KMS-11 (cell line): ENCODE measurements at regions not wholly inside any gene's neighbourhood (a gene's known extent, or its start where the extent isn't known, plus 50 kb on each side); places are given as distances from the start of the nearest gene placed in this dataset.

Experiments
- H2AFZ ChIP-seq: fragments of 200-600 bp; sonication (generic); 2 replicates; pipeline ENCODE4 v1.6.1; 2016; ENCODE audit warnings: antibody characterized with exemption, mixed run types, low read depth
- H3K27ac ChIP-seq: fragments of 200-600 bp; sonication (generic); 2 replicates; pipeline ENCODE4 v1.6.1; 2016; ENCODE audit warnings: mild to moderate bottlenecking, mixed run types
- H3K27me3 ChIP-seq: fragments of 200-600 bp; sonication (generic); 2 replicates; pipeline ENCODE4 v1.6.1; 2017; ENCODE audit warnings: mild to moderate bottlenecking, low read depth, mixed run types, moderate library complexity; ENCODE audit not compliant: insufficient read depth
- H3K36me3 ChIP-seq: fragments of 200-600 bp; sonication (generic); 2 replicates; pipeline ENCODE4 v1.6.1; 2017; ENCODE audit warnings: mild to moderate bottlenecking, mixed run types; ENCODE audit not compliant: insufficient read depth
- H3K4me1 ChIP-seq: fragments of 200-600 bp; sonication (generic); 2 replicates; pipeline ENCODE4 v1.6.1; 2016; ENCODE audit warnings: mild to moderate bottlenecking, low read depth, mixed run types; ENCODE audit not compliant: poor library complexity, severe bottlenecking
- H3K4me2 ChIP-seq: fragments of 200-600 bp; sonication (generic); 2 replicates; pipeline ENCODE4 v1.7.0; 2016; ENCODE audit warnings: mild to moderate bottlenecking, mixed run types
- H3K4me3 ChIP-seq: fragments of 200-600 bp; sonication (generic); IDR thresholded peaks from 2 replicates; pipeline ENCODE4 v1.6.1; 2017; ENCODE audit warnings: low read depth, low read length, mixed read lengths; ENCODE audit not compliant: insufficient read depth
- H3K79me2 ChIP-seq: fragments of 200-600 bp; sonication (generic); 2 replicates; pipeline ENCODE4 v1.6.1; 2016; ENCODE audit warnings: low read depth, mixed run types; ENCODE audit not compliant: insufficient read depth
- H3K9ac ChIP-seq: fragments of 200-600 bp; sonication (generic); 2 replicates; pipeline ENCODE4 v1.6.1; 2016; ENCODE audit warnings: mild to moderate bottlenecking, mixed run types
- H4K20me1 ChIP-seq: fragments of 200-600 bp; sonication (generic); 2 replicates; pipeline ENCODE4 v1.6.1; 2016; ENCODE audit warnings: mild to moderate bottlenecking, mixed run types; ENCODE audit not compliant: insufficient read depth
- TF ChIP-seq, protein P1 (sequence below): fragments of 200-600 bp; sonication (generic); conservative IDR thresholded peaks from 2 replicates; pipeline ENCODE4 v1.6.1; 2017; ENCODE audit warnings: low read depth, mild to moderate bottlenecking, antibody characterized with exemption, low read length, moderate library complexity, mixed read lengths

DNA sequence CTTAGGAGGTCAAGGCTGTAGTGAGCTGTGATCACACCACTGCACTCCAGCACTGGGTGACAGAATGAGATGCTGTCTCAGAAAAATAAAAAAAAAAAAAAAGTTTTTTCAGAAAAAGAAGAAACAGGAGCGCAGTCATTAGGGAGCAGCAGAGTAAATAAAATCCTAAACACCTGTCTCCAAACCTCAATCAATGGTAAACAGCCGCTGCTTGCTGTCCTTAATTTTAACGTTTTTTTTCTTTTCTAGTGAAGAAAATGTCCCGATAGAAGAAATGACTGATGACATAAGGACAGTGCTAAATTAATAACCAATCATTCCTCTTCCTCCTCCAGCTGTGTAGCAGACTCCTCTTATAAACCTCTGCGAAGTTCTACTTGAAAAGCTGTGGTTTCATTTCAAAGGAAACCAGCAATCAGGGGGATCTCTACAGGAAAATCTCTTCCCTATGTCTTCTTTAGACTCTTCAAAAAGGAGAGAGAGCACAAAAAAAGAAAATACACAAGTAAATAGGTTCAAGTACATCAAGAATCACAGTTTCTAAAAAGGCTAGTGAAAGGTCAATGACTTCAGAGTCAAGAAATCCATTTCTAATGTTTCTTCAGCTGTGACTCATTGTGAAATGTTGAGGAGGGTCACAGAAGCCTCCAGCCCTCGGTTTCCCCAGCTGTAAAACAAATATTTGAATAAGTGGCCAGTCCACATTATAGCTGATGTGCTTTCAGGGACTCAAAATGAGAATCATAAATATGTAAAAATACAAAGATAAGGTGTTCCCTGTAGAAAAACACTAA lies 127.6 kb downstream of the TMCO5A start:
- Histone ChIP-seq H3K27me3 (no peaks in the 10 kb centered on the region), H3K4me2 (no peak overlapping the region), H3K4me1 (peaks cover 50% of the 10 kb centered on the region), H4K20me1 (no peaks in the 10 kb centered on the region), H3K79me2 (no peaks in the 10 kb centered on the region), H3K36me3 (no peaks in the 10 kb centered on the region), H2AFZ (no peak overlapping the region), H3K27ac (no peak overlapping the region), H3K4me3 (no peak overlapping the region), H3K9ac (no peak overlapping the region)
- TF ChIP-seq, protein P1, sequence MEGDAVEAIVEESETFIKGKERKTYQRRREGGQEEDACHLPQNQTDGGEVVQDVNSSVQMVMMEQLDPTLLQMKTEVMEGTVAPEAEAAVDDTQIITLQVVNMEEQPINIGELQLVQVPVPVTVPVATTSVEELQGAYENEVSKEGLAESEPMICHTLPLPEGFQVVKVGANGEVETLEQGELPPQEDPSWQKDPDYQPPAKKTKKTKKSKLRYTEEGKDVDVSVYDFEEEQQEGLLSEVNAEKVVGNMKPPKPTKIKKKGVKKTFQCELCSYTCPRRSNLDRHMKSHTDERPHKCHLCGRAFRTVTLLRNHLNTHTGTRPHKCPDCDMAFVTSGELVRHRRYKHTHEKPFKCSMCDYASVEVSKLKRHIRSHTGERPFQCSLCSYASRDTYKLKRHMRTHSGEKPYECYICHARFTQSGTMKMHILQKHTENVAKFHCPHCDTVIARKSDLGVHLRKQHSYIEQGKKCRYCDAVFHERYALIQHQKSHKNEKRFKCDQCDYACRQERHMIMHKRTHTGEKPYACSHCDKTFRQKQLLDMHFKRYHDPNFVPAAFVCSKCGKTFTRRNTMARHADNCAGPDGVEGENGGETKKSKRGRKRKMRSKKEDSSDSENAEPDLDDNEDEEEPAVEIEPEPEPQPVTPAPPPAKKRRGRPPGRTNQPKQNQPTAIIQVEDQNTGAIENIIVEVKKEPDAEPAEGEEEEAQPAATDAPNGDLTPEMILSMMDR = no peak

DNA sequence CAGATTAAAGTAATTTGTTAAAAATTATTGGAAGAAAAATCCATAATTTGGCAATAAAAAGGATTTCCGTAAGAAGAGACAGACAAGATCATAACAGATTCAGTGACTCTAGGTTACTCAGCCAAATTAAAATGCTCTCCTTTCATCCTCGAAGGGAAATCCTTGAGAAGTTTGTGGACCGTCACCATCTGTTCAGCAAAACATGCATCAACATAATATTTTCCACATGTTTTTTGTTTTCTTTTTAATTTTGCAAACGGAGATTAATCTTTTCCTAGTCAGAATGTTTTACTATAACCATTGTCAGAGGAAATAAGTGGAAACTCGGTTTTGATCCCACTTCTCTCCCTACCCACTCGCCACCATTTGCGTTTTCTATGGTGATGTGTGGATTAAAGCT lies 128.3 kb downstream of the TMCO5A start:
- TF ChIP-seq, protein P1 = no peak
- no peaks in the 10 kb centered on the region for H3K36me3 ChIP-seq
- no peaks in the 10 kb centered on the region for H4K20me1 ChIP-seq
- peaks cover 51% of the 10 kb centered on the region for H3K4me1 ChIP-seq
- no peak overlapping the region for H3K9ac ChIP-seq
- no peaks in the 10 kb centered on the region for H3K79me2 ChIP-seq
- H2AFZ ChIP-seq = no peak overlapping the region
- H3K27me3 ChIP-seq = no peaks in the 10 kb centered on the region
- no peak overlapping the region for H3K27ac ChIP-seq
- no peak overlapping the region for H3K4me2 ChIP-seq
- no peak overlapping the region for H3K4me3 ChIP-seq

DNA sequence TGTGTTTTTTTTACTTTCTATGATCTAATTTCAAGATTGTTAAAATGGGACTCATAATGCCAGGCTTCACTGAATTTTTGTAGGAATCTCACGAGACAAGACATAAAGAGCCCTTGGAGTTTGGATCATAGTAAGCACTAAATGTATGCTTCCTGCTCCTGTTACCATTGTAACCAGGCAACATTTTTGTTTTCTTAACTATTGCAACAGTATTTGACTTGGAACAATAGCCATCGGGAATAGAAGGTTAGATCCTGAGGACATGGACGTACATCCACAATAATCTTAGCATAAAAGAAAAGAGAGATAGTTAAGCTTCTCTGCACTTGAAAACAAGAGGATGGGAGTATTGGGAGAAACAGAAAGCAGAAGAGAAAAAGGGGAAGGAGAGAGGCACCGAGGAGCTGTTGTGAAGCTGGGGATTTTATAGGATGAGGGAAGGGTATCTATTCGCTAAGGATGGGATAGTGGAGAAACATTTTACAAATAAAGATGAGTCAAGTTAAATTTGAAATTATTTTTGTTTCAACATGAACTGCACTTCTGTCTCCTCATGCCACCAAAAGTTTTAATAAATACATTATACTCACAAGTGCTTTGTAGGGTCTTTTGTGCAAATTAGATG lies 131.4 kb downstream of the TMCO5A start:
- Histone ChIP-seq H3K36me3 (no peaks in the 10 kb centered on the region), H3K79me2 (no peaks in the 10 kb centered on the region), H2AFZ (no peak overlapping the region), H4K20me1 (no peaks in the 10 kb centered on the region), H3K4me2 (no peak overlapping the region), H3K4me3 (no peak overlapping the region), H3K9ac (no peak overlapping the region), H3K27me3 (no peaks in the 10 kb centered on the region), H3K4me1 (peaks cover 52% of the 10 kb centered on the region), H3K27ac (no peak overlapping the region)
- TF ChIP-seq, protein P1 = no peak

DNA sequence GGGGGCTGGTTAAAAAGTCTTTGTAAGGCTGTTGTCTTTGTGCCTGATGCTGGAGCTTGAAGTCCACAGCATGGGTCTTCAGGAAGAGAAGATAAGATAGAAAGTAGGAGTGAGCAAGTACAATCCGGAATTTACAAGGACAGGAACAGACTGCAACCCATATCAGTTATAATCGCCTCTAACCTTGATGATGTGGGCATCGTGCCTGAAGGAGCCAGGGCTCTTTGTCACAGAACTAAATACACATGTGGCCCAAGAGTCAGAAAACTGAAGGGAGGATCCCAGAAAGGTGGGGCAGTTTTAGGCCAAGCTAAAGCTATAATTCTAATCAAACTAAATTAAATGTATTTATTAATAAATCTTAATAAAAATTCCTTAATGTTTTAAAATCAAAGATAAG lies 132.2 kb downstream of the TMCO5A start:
- Histone ChIP-seq H3K27me3 (no peaks in the 10 kb centered on the region), H3K79me2 (no peaks in the 10 kb centered on the region), H3K27ac (no peak overlapping the region), H3K4me2 (no peak overlapping the region), H3K36me3 (no peaks in the 10 kb centered on the region), H3K9ac (no peak overlapping the region), H4K20me1 (no peaks in the 10 kb centered on the region), H3K4me3 (no peak overlapping the region), H3K4me1 (peaks cover 56% of the 10 kb centered on the region), H2AFZ (no peak overlapping the region)
- TF ChIP-seq, protein P1 = no peak
